Calu3 (cell line): ENCODE measurements at regions not wholly inside any gene's neighbourhood (a gene's known extent, or its start where the extent isn't known, plus 50 kb on each side); places are given as distances from the start of the nearest gene placed in this dataset.

Experiments used
- BruUV-seq: library from RNA; stranded (reverse); fragments of 400-500 nt; replicated peaks from 2 replicates; lab custom pipeline; 2021; lab: Mats Ljungman, UMichigan
- CTCF ChIA-PET: fragments of 300-600 bp; sonication (Branson Sonifier 250); formaldehyde crosslinking; loops from one replicate; lab custom pipeline; 2022; ENCODE audit warnings: antibody characterized with exemption; lab: Charles Lee
- DNase-seq: peaks from one replicate; pipeline ENCODE4 v3.0.0; 2022
- H3K27ac Mint-ChIP-seq: one replicate; pipeline ENCODE4 v1.8.0; 2022; ENCODE audit warnings: mixed read lengths; ENCODE audit not compliant: unreplicated experiment
- H3K27me3 Mint-ChIP-seq: one replicate; pipeline ENCODE4 v1.8.0; 2022; ENCODE audit warnings: mixed read lengths; ENCODE audit not compliant: unreplicated experiment
- H3K36me3 Mint-ChIP-seq: one replicate; pipeline ENCODE4 v1.8.0; 2022; ENCODE audit warnings: mild to moderate bottlenecking, moderate library complexity, mixed read lengths; ENCODE audit not compliant: insufficient read depth, unreplicated experiment
- H3K4me1 Mint-ChIP-seq: one replicate; pipeline ENCODE4 v1.8.0; 2022; ENCODE audit warnings: mild to moderate bottlenecking, low read depth, mixed read lengths; ENCODE audit not compliant: unreplicated experiment
- H3K4me3 Mint-ChIP-seq: one replicate; pipeline ENCODE4 v1.8.0; 2022; ENCODE audit warnings: mild to moderate bottlenecking, low read depth, moderate library complexity, mixed read lengths; ENCODE audit not compliant: unreplicated experiment
- H3K9me3 Mint-ChIP-seq: one replicate; pipeline ENCODE4 v1.8.0; 2022; ENCODE audit warnings: low read depth, mixed read lengths; ENCODE audit not compliant: unreplicated experiment
- intact Hi-C: fragments of 100-400 bp; cut with micrococcal nuclease; formaldehyde crosslinking; loops from one replicate; pipeline ENCODE4 v1.10.0; 2022; ENCODE audit not compliant: unreplicated experiment
- TF ChIP-seq, protein P1 (sequence below): fragments of 200-600 bp; IDR thresholded peaks from one replicate; pipeline ENCODE4 v1.8.0; 2022; ENCODE audit warnings: antibody characterized with exemption; ENCODE audit not compliant: unreplicated experiment

- no peaks in the 10 kb centered on the region for H3K4me1 Mint-ChIP-seq
- no peak overlapping the region for H3K4me3 Mint-ChIP-seq
- H3K9me3 Mint-ChIP-seq: no peaks in the 10 kb centered on the region
- no TSS peak for BruUV-seq
- H3K36me3 Mint-ChIP-seq: no peaks in the 10 kb centered on the region
- no peak for DNase-seq
- no peaks in the 10 kb centered on the region for H3K27me3 Mint-ChIP-seq
- TF ChIP-seq, protein P1, sequence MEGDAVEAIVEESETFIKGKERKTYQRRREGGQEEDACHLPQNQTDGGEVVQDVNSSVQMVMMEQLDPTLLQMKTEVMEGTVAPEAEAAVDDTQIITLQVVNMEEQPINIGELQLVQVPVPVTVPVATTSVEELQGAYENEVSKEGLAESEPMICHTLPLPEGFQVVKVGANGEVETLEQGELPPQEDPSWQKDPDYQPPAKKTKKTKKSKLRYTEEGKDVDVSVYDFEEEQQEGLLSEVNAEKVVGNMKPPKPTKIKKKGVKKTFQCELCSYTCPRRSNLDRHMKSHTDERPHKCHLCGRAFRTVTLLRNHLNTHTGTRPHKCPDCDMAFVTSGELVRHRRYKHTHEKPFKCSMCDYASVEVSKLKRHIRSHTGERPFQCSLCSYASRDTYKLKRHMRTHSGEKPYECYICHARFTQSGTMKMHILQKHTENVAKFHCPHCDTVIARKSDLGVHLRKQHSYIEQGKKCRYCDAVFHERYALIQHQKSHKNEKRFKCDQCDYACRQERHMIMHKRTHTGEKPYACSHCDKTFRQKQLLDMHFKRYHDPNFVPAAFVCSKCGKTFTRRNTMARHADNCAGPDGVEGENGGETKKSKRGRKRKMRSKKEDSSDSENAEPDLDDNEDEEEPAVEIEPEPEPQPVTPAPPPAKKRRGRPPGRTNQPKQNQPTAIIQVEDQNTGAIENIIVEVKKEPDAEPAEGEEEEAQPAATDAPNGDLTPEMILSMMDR: no peak
- intact Hi-C loops: loop anchor here (10.0 kb wide), 2 partner anchors 256 to 516 kb away; partner anchors contain the start of gene SEMA3A
- CTCF ChIA-PET: no interaction called here
- no peak overlapping the region for H3K27ac Mint-ChIP-seq
These were observed 256.2 kb upstream of the SEMA3A start for GRCh38 chr7:84450772-84451171.

DNA sequence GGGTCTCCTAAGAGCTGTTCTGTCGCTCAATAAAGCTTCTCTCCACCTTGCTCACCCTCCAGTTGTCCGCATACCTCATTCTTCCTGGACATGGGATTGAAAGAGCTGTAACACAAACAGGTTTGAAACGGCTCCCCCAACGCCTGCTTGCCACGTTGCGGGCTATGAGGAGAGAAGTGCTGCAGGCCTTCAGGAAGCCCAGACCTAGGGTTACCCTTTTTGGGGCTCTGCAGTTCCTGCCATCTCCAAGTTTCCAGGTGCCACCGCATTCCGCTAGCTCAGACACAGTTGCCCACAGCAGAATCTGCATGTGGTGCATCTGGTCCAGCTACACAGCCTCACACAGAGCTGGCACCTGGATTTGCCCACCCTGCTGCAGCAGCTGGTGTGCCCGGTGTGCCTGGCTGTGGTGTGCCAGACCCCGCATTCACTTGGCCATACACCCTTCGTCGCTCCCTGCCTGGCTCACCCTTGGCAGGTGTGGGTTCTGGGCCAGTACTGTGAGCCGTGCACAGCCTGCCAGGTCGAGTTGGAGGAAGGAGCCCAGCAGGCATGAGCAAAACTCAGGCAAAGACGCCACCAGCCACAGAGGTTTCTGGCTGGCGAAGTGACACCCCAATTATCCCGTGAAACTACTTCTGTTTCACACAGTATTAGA, 253.2 kb upstream of the SEMA3A start:
- Mint-ChIP-seq H3K27ac (no peak overlapping the region), H3K4me3 (no peak overlapping the region), H3K36me3 (no peaks in the 10 kb centered on the region), H3K4me1 (no peaks in the 10 kb centered on the region), H3K27me3 (no peaks in the 10 kb centered on the region), H3K9me3 (no peaks in the 10 kb centered on the region)
- CTCF ChIA-PET: no interaction called here
- TF ChIP-seq, protein P1: no peak
- BruUV-seq: no TSS peak
- DNase-seq: no peak
- intact Hi-C loops: no loop called here

- TF ChIP-seq, protein P1: no peak
- no peaks in the 10 kb centered on the region for H3K4me1 Mint-ChIP-seq
- no peaks in the 10 kb centered on the region for H3K9me3 Mint-ChIP-seq
- CTCF ChIA-PET: no interaction called here
- H3K27ac Mint-ChIP-seq: no peak overlapping the region
- DNase-seq: no peak
- BruUV-seq: no TSS peak
- H3K36me3 Mint-ChIP-seq: no peaks in the 10 kb centered on the region
- intact Hi-C loops: no loop called here
- H3K27me3 Mint-ChIP-seq: no peaks in the 10 kb centered on the region
- no peak overlapping the region for H3K4me3 Mint-ChIP-seq
These were observed 252.4 kb upstream of the SEMA3A start for GRCh38 chr7:84446991-84447480.

- H3K27ac Mint-ChIP-seq: no peak overlapping the region
- CTCF ChIA-PET: no interaction called here
These were observed 231.2 kb upstream of the SEMA3A start for GRCh38 chr7:84425702-84426259.

More at GRCh38 chr7:84425702-84426259, 231.2 kb upstream of the SEMA3A start:
- H3K36me3 Mint-ChIP-seq: no peaks in the 10 kb centered on the region
- no peak for DNase-seq
- H3K27me3 Mint-ChIP-seq: no peaks in the 10 kb centered on the region
- H3K9me3 Mint-ChIP-seq: peaks cover 5% of the 10 kb centered on the region
- TF ChIP-seq, protein P1: no peak
- no peak overlapping the region for H3K4me3 Mint-ChIP-seq
- no TSS peak for BruUV-seq
- H3K4me1 Mint-ChIP-seq: no peaks in the 10 kb centered on the region
- intact Hi-C loops: no loop called here
